HUES48 (cell line): ENCODE measurements at regions not wholly inside any gene's neighbourhood (a gene's known extent, or its start where the extent isn't known, plus 50 kb on each side); places are given as distances from the start of the nearest gene placed in this dataset.
A peak's percentile ranks its signal among the peaks of the same experiment; 100 is the strongest.
"Not testable (repeated sequence)": the region's sequence is repeated elsewhere in the genome, so short reads cannot be mapped to it uniquely, and the experiment has no call there.

Experiments
- H3K27ac ChIP-seq: one replicate; pipeline ENCODE4 v1.7.0; 2013; ENCODE audit warnings: low read depth, low read length, inconsistent platforms
- H3K27me3 ChIP-seq: 2 replicates; pipeline ENCODE4 v1.6.1; 2013; ENCODE audit warnings: mild to moderate bottlenecking, low read length; ENCODE audit not compliant: control insufficient read depth, insufficient read depth
- H3K36me3 ChIP-seq: 2 replicates; pipeline ENCODE4 v1.6.1; 2013; ENCODE audit warnings: low read length; ENCODE audit not compliant: control insufficient read depth, insufficient read depth
- H3K4me1 ChIP-seq: 2 replicates; pipeline ENCODE4 v1.6.1; 2013; ENCODE audit warnings: mild to moderate bottlenecking, low read length; ENCODE audit not compliant: control insufficient read depth, insufficient read depth
- H3K4me3 ChIP-seq: 2 replicates; pipeline ENCODE4 v1.5.1; 2013; ENCODE audit warnings: mild to moderate bottlenecking, low read depth, low read length
- H3K9ac ChIP-seq: 2 replicates; pipeline ENCODE4 v1.6.1; 2013; ENCODE audit warnings: mild to moderate bottlenecking, low read depth, low read length, moderate library complexity
- H3K9me3 ChIP-seq: 2 replicates; pipeline ENCODE4 v1.6.1; 2013; ENCODE audit warnings: low read length; ENCODE audit not compliant: control insufficient read depth, insufficient read depth

DNA sequence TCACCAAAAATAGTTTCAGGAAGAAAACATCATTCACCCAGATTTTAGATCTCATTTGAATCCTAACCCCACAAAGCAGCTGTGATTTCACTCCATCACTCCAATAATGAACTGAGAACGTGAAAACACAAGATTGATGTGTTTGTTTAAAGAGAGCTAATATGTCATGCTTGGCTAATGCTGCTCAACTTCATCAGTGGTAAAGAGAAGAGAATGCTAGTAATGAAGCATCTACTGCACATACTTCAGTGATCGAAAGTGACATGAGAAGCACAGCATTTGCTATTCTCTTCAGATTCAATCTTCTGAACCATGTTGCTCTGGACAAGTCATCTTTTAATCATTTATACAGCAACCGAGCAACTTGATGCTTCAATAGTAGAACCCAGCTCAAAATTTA, 874.7 kb downstream of the EFNA5 start:
- no peak overlapping the region for H3K9ac ChIP-seq
- H3K27ac ChIP-seq, result no peak overlapping the region
- H3K9me3 ChIP-seq, result no peaks in the 10 kb centered on the region
- H3K27me3 ChIP-seq, result no peaks in the 10 kb centered on the region
- peaks cover 11% of the 10 kb centered on the region for H3K4me1 ChIP-seq
- H3K36me3 ChIP-seq, result no peaks in the 10 kb centered on the region
- no peak overlapping the region for H3K4me3 ChIP-seq

DNA sequence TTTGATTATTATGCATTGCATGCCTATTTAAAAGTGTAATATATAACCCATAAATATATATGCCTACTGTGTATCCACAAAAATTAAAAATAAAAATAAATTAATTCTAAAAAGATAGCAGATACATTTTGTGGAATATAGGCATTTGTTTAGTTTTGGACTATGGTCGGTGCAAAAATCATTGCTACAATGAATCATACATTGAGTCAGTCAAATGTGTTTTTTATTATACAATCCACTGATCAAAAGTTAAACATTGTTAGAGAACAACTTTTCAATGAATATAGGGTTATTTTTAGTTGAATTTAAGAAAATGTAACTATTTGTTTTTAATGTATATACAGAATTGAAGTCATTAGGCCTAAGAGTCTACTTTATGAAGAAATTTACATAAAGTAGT, 885.9 kb downstream of the EFNA5 start:
- 0 out of 2 replicates have a peak, but pooled peaks cover 7% of the 10 kb centered on the region for H3K4me1 ChIP-seq
- no peaks in the 10 kb centered on the region for H3K36me3 ChIP-seq
- no peak overlapping the region for H3K4me3 ChIP-seq
- no peak overlapping the region for H3K9ac ChIP-seq
- H3K27me3 ChIP-seq, result no peaks in the 10 kb centered on the region
- no peaks in the 10 kb centered on the region for H3K9me3 ChIP-seq
- H3K27ac ChIP-seq, result no peak overlapping the region

DNA sequence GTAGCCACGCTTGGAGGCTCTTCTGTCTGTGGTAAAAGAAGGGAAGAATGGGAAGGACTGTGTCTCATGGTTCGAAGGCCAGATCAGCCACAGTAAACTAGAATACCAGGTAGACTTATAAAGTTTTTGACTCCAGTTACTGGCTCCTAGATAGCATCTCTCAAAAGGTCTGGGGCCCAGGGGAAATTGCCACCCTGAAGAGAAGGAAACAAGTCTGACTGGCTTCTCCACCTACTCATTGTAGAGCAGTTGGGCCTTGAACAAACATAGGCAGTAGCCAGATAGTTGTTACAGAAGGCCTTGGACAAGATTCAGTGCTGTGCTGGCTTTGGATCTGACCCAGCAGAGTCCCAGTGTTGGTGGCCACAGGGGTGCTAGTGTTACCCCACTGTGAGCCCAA, 890.4 kb downstream of the EFNA5 start:
- peaks cover 13% of the 10 kb centered on the region; the same call in 1 of the 2 replicates for H3K9me3 ChIP-seq
- no peak overlapping the region for H3K27ac ChIP-seq
- no peaks in the 10 kb centered on the region for H3K4me1 ChIP-seq
- no peak overlapping the region for H3K4me3 ChIP-seq
- no peaks in the 10 kb centered on the region for H3K27me3 ChIP-seq
- no peaks in the 10 kb centered on the region for H3K36me3 ChIP-seq
- H3K9ac ChIP-seq, result no peak overlapping the region

DNA sequence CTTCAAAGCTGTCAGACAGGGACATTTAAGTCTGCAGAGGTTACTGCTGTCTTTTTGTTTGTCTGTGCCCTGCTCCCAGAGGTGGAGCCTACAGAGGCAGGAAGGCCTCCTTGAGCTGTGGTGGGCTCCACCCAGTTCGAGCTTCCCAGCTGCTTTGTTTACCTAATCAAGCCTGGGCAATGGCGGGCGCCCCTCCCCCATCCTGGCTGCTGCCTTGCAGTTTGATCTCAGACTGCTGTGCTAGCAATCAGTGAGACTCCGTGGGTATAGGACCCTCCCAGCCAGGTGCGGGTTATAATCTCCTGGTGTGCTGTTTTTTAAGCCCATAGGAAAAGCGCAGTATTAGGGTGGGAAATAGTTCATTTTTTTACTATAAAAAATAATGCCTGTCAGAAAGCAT, 894.2 kb downstream of the EFNA5 start:
- not testable (repeated sequence) for H3K4me1 ChIP-seq, H3K27me3 ChIP-seq, H3K36me3 ChIP-seq, H3K4me3 ChIP-seq, H3K27ac ChIP-seq, H3K9ac ChIP-seq
- peaks cover 13% of the 10 kb centered on the region; the same call in 1 of the 2 replicates for H3K9me3 ChIP-seq

DNA sequence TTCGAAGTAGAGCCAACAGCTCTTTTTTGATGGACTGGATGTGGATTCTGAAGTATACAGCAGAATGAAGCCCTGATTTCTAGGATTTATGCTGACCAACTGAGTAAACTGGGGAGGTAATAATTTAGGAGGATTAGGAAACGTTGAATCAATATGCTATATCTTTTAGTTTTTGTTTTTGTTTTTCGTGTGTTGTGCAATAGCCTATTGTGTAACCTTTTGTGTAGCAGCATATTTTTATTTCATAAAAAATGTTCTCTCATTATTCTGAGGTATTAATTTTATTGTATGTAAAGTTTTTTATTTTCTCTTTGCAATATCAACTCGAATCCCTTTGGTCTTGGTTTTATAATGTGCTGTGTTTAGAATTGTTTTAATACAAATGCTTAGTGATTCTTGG, 902.3 kb downstream of the EFNA5 start:
- Histone ChIP-seq H3K4me1 (no peaks in the 10 kb centered on the region), H3K4me3 (no peak overlapping the region), H3K9ac (no peak overlapping the region), H3K27me3 (no peaks in the 10 kb centered on the region), H3K36me3 (no peaks in the 10 kb centered on the region), H3K9me3 (no peaks in the 10 kb centered on the region), H3K27ac (no peak overlapping the region)

DNA sequence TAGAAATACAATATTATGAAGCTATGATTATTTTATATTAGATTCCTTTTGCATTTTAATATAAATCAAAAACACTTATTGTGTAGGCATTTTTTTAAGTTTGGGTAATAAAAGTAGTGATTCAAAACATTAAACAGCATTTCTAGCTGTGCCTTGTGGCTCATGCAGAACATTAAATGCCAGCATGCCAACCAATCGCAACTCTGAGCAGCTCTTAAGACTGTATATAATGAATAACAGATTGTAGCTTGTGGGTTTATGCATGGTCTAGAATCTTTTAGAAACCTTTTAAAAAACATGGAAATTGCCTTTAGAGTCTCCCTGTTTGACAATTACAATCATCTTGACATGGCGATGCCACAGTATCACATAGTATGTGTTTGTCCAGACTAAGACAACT, 903.8 kb downstream of the EFNA5 start:
- H3K27me3 ChIP-seq, result no peaks in the 10 kb centered on the region
- H3K9me3 ChIP-seq, result no peaks in the 10 kb centered on the region
- H3K9ac ChIP-seq, result no peak overlapping the region
- H3K4me3 ChIP-seq, result no peak overlapping the region
- no peak overlapping the region for H3K27ac ChIP-seq
- H3K4me1 ChIP-seq, result no peaks in the 10 kb centered on the region
- H3K36me3 ChIP-seq, result no peaks in the 10 kb centered on the region

DNA sequence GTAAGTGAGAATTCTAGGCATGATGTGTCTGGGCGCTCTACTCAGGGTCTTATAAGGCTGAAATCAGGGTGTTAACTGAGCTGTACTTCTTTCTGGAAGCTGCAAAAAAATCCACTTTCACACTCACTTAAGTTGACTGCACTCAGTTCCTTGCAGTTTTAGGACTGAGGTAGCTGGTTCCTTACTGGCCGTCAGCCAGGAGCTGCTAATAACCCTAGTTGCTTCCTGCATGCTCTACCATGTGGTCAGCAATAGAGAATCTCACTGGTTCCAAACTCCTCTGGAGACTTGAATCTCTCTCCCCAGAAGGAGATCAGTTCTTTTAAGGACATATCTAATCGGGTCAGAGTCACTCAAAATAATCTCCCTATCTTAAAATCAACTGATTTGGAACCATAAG, 911.2 kb downstream of the EFNA5 start:
- H3K9me3 ChIP-seq, result no peaks in the 10 kb centered on the region
- no peaks in the 10 kb centered on the region for H3K27me3 ChIP-seq
- no peak overlapping the region for H3K4me3 ChIP-seq
- peaks cover 13% of the 10 kb centered on the region for H3K4me1 ChIP-seq
- no peaks in the 10 kb centered on the region for H3K36me3 ChIP-seq
- H3K27ac ChIP-seq, result no peak overlapping the region
- no peak overlapping the region for H3K9ac ChIP-seq

DNA sequence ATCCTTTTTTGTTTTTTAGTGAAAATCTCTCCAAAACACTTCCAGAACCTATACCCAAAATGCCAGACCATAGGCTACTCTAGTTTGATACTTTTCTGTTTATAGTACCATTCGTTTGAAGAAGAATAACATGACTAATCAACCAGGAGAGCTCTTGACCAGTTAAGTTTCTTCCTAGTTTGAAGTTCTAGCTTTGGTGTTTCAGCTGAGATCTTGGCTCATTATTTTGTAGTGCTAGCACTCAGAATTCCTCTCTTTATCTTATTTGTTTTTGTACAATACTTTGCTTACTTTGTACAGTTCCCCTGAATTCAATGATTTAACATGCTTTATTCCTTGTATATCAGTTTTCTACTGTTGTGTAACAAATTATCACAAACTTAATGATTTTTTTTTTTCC, 911.6 kb downstream of the EFNA5 start:
- H3K4me3 ChIP-seq, result no peak overlapping the region
- no peaks in the 10 kb centered on the region for H3K27me3 ChIP-seq
- no peaks in the 10 kb centered on the region for H3K9me3 ChIP-seq
- H3K4me1 ChIP-seq, result peaks cover 14% of the 10 kb centered on the region
- H3K27ac ChIP-seq, result no peak overlapping the region
- H3K9ac ChIP-seq, result no peak overlapping the region
- H3K36me3 ChIP-seq, result no peaks in the 10 kb centered on the region

DNA sequence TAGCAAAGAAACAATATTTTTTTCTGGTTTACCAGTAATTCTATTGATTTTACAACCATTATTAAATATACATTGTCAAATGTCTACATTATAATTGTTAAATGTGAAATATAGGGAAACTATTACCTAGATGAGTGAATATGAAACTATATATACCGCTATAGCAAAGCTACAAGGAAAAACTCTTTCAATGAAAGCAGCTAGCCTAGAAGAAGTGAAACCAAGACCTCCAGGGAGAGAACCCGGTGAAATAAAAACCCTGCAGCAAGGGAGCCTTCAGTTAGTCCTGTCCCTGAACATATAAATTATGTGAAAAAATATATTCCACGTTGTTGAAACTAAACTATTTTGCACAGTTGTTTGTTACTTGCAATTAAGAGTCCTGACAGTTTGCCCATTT, 913.1 kb downstream of the EFNA5 start:
- Histone ChIP-seq H3K4me3 (no peak overlapping the region), H3K27me3 (no peaks in the 10 kb centered on the region), H3K27ac (no peak overlapping the region), H3K9ac (no peak overlapping the region), H3K36me3 (no peaks in the 10 kb centered on the region), H3K9me3 (no peaks in the 10 kb centered on the region), H3K4me1 (peaks cover 14% of the 10 kb centered on the region)

DNA sequence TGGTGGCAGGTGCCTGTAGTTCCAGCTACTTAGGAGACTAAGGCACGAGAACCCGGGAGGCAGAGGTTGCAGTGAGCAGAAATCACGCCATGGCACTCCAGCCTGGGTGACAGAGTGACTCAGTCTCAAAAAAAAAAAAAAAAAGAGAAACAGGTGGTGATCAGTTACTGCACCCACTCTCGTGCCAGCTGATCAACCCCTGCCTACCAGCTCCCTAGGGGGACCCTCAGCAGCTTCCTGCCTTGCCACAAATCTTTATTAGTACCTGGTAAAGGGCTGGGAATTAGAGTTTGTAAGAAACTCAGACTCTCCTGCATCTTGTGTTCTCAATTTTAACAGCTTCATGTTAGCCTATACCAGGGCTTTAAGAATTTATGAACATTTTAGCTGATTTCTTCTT, 914.9 kb downstream of the EFNA5 start:
- H3K27me3 ChIP-seq, result no peaks in the 10 kb centered on the region
- no peaks in the 10 kb centered on the region for H3K9me3 ChIP-seq
- no peaks in the 10 kb centered on the region for H3K36me3 ChIP-seq
- no peak overlapping the region for H3K9ac ChIP-seq
- H3K4me1 ChIP-seq, result peaks cover 14% of the 10 kb centered on the region
- H3K27ac ChIP-seq, result no peak overlapping the region
- no peak overlapping the region for H3K4me3 ChIP-seq

DNA sequence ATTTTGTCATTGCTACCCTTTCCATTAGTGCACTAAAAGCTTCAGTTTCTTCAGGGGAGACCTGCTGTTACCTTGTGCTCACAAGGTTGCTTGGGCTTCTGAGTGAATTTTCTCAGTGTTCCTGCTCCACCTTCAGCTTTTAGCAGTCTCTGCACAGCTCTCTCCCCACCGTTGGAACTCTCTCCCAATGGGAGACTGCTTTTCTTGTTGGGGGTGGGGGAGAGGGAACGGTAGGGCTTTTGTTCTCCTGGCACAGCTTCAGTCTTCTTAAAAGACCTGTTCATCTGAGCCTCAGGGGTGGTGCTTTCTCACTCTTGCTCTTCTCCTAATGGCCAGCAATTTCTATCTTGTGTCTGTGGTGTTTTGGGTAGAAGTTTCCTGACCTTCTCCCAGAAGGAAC, 915.7 kb downstream of the EFNA5 start:
- H3K27ac ChIP-seq, result peak overlapping the region; percentile 51
- no peak overlapping the region for H3K9ac ChIP-seq
- peak overlapping the region; percentile 12; the same call in 1 of the 2 replicates for H3K4me3 ChIP-seq
- no peaks in the 10 kb centered on the region for H3K36me3 ChIP-seq
- no peaks in the 10 kb centered on the region for H3K9me3 ChIP-seq
- H3K4me1 ChIP-seq, result peaks cover 14% of the 10 kb centered on the region
- no peaks in the 10 kb centered on the region for H3K27me3 ChIP-seq

DNA sequence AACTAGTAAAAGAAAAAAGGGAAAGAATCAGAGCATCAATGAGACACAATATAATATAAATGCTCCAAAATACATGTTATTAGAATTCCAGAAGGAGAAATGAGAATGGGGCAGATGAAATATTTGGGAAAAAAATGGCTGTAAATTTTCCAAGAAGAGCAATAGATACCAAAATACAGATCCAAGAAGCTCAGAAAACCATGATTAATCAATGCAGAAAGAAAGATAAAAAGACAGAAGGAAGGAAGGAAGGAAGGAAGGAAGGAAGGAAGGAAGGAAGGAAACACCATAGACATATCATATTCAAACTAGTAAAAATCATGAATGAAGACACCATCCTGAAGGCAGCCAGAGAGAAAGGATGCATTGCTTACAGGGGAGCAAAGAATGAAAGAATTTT, 920.9 kb downstream of the EFNA5 start:
- Histone ChIP-seq H3K27me3 (no peaks in the 10 kb centered on the region), H3K27ac (no peak overlapping the region), H3K9me3 (no peaks in the 10 kb centered on the region), H3K9ac (no peak overlapping the region), H3K4me1 (peaks cover 3% of the 10 kb centered on the region), H3K4me3 (no peak overlapping the region), H3K36me3 (no peaks in the 10 kb centered on the region)
